ENCODE measurements at regions not wholly inside any gene's neighbourhood (a gene's known extent, or its start where the extent isn't known, plus 50 kb on each side); places are given as distances from the start of the nearest gene placed in this dataset.

GRCh38 chr4:63361066-63361465 is 1048.2 kb downstream of the TECRL start:
- no peak for TF ChIP-seq CTCF (IDR thresholded peaks at IDR 0.05; ENCODE audit: low read depth, low read length, missing control alignments)
- in situ Hi-C loops (cut with HindIII; ENCODE audit: low sequenced_read_pairs) = no loop called here
- no peak overlapping the region for H3K4me3 ChIP-seq (ENCODE audit: low read depth, low read length)
- DNase-seq (ENCODE audit: low read depth) = no peak

GRCh38 chr4:63349674-63350025 is 1059.6 kb downstream of the TECRL start:
- in situ Hi-C loops (cut with HindIII; ENCODE audit: low sequenced_read_pairs) = no loop called here
- no peak for DNase-seq (ENCODE audit: low read depth)
- TF ChIP-seq CTCF (IDR thresholded peaks at IDR 0.05; ENCODE audit: low read depth, low read length, missing control alignments) = no peak
- no peak overlapping the region for H3K4me3 ChIP-seq (ENCODE audit: low read depth, low read length)

- no peak for TF ChIP-seq CTCF (IDR thresholded peaks at IDR 0.05; ENCODE audit: low read depth, low read length, missing control alignments)
- H3K4me3 ChIP-seq (ENCODE audit: low read depth, low read length) = no peak overlapping the region
- in situ Hi-C loops (cut with HindIII; ENCODE audit: low sequenced_read_pairs) = no loop called here
- DNase-seq (ENCODE audit: low read depth) = no peak
Observed at GRCh38 chr4:63348735-63349673, 1060.2 kb downstream of the TECRL start.

- in situ Hi-C loops (cut with HindIII; ENCODE audit: low sequenced_read_pairs) = no loop called here
- DNase-seq (ENCODE audit: low read depth) = no peak
- TF ChIP-seq CTCF (IDR thresholded peaks at IDR 0.05; ENCODE audit: low read depth, low read length, missing control alignments) = no peak
- no peak overlapping the region for H3K4me3 ChIP-seq (ENCODE audit: low read depth, low read length)
Observed at GRCh38 chr4:63325140-63325539, 1084.1 kb downstream of the TECRL start.

- no peak for DNase-seq (ENCODE audit: low read depth)
- in situ Hi-C loops (cut with HindIII; ENCODE audit: low sequenced_read_pairs) = no loop called here
- H3K4me3 ChIP-seq (ENCODE audit: low read depth, low read length) = no peak overlapping the region
- TF ChIP-seq CTCF (IDR thresholded peaks at IDR 0.05; ENCODE audit: low read depth, low read length, missing control alignments) = no peak
Observed at GRCh38 chr4:63316633-63317032, 1092.6 kb downstream of the TECRL start.

GRCh38 chr4:63315651-63316050 is 1093.6 kb downstream of the TECRL start:
- in situ Hi-C loops (cut with HindIII; ENCODE audit: low sequenced_read_pairs) = no loop called here
- no peak for TF ChIP-seq CTCF (IDR thresholded peaks at IDR 0.05; ENCODE audit: low read depth, low read length, missing control alignments)
- no peak overlapping the region for H3K4me3 ChIP-seq (ENCODE audit: low read depth, low read length)
- no peak for DNase-seq (ENCODE audit: low read depth)
